IPS DF 4.7 (cell line): ENCODE measurements at regions not wholly inside any gene's neighbourhood (a gene's known extent, or its start where the extent isn't known, plus 50 kb on each side); places are given as distances from the start of the nearest gene placed in this dataset.

Experiments used
- DNase-seq: peaks from one replicate; pipeline ENCODE4 v3.0.0-alpha.2; 2013; ENCODE audit warnings: low spot score; ENCODE audit errors: extremely low read depth

DNA sequence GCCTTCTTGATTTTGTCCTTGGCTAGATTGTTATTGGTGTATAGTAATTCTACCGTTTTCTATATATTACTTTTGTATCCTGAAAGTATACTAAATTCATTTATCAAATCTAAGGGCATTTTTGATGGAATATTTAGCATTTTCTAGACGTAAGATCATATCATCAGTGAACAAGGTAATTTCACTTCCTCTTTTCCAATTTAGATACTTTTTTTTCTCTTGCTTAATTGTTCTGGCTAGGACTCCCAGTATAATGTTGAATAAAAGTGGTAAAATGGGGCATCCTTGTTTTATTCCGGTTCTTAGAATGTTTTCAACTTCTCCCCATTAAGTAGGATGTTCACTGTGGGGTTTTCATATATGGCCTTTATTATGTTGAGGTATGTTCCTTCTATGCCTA is 260.7 kb downstream of the POLR1F start:
- DNase-seq: no peak

DNA sequence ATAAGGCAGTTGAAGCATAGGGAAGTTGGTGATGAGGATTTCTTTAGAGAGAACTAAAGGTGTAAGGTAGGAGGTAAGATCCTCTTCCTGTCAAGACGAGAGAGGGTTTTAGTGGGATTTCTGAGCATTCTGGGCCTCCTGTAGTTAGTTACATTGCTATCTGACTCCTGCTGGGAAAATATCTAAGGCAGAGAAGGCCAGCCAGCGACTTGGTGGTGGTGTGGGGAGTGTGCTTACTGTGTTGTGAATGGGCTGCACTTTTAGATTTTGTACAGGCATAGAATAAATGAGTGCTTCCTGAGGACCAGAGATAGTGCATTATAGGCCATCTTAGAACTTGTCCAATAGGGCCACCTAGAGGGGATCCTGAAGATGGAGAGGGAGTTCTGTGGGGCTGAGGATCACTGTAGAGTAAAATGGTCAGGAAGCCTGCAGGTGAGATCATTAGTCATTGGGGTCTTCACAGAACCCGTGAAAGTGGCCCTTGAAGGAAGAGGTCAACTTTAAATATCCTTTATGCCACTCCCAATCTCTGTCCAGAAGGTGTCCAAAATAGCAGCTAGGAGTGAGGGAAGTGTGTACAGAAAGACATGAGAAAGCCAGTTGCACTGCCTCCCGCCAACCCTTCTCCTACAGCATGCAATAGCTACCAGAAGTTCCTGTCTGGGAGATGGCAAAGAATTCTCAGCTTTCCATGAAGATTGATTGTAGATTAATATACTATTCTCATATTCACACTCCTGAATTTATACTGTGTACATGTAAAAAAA is 266.6 kb downstream of the POLR1F start:
- DNase-seq: peak; percentile 46

DNA sequence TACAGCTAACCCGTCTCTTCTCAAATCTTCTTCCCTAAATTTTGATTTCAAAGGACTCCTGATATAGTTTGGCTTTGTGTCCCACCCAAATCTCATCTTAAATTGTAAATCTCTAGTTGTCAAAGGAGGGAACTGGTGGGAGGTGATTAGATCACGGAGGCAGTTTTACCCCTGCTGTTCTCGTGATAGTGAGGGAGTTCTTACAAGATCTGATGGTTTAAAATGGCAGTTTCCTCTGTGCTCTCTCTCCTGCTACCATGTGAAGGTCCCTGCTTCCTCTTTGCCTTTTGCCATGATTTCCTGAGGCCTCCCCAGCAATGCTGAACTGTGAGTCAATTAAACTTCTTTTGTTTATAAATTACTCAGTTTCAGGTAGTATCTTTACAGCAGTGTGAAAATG is 269.3 kb downstream of the POLR1F start:
- DNase-seq: no peak

DNA sequence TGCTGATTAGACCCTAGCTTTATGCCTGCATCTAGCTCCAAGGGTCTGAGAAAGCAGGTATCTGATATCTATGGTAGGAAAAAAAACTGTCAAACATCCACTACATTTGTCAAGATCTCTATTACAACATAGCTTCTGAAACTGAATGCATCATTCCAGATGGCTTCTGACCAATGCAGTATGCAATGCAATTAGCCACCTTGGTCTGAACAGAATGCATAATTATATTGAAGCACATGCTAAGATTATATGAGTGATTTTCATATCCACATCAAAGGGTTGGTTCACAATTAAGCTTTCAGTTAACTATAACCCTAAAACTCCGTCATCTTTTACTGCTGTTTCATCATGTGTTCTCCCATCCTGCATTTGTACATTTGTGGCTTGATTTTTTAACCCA is 271.4 kb downstream of the POLR1F start:
- DNase-seq: no peak

DNA sequence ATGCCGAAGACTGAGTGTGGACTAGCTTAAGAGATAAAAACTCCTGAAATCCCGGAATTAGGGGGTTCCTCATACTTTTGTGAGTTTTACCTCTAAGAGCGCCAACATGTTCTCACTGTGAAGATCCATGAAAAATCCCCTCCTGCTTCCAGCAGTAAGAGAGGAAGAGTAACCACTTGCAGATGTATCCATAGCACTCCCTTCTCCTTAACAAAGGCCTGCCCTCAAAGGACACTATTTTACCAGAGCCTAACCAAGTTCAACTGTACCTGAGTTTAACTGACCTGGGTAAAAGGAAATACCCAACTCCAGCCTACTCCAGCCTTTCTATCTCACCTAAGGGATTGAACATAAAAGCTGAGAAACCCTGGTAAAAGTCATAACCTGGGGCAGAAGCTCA is 280.9 kb downstream of the POLR1F start:
- no peak for DNase-seq

DNA sequence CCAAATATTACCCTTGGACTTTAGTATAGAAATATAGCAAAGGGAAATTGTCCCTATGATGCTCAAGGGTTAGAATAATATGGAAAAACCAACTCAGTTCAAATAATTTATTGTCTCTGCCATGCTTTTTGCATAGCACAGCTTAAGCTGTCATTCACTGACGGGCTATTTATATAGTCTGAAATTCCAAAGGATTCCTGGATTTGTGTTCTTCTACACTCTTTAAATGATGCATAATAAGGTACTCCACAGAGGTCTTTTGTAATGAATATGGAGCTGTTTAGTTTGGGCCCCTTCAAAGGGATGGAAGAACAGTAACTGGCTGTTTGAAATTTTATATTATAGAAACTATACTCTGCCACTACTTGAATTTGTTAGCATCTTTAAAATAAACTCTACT is 276.6 kb upstream of the FERD3L start:
- no peak for DNase-seq

DNA sequence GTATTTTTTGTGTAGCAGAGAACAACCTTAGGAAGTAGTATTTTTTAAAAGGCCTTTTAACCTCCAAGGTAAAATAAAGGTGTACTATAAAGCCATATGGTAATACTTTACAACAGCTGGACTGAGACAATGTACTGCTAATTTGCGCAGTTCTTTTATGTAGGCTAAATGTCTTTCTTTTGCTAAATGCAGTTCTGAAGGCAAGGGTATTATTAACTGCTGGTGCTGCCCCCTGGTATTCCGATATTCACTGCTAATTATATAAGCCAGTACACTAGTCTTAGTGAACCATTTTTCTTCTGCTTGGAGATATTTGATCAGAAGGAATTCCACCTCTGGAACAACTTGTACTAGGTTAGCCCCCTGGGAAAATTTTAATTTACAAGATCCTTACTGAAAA is 272.0 kb upstream of the FERD3L start:
- no peak for DNase-seq

DNA sequence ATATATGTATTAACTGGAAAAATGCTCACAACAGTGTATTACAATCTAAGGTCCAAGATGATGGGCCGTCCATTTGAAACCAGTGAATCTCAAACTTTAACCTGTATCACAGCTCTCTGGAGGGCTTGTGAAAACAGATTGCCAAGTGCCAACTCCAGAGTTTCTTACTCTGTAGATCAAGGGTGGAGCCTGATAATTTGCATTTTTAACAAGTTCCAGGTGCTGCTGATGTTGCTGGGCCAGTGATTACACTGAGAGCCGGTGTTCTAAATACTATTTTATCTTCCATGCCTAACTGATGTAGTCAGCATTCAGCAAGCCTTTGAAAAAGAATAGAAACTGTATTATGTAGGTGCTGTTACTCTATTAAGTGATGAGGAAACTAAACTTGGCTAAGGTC is 269.9 kb upstream of the FERD3L start:
- DNase-seq: no peak

DNA sequence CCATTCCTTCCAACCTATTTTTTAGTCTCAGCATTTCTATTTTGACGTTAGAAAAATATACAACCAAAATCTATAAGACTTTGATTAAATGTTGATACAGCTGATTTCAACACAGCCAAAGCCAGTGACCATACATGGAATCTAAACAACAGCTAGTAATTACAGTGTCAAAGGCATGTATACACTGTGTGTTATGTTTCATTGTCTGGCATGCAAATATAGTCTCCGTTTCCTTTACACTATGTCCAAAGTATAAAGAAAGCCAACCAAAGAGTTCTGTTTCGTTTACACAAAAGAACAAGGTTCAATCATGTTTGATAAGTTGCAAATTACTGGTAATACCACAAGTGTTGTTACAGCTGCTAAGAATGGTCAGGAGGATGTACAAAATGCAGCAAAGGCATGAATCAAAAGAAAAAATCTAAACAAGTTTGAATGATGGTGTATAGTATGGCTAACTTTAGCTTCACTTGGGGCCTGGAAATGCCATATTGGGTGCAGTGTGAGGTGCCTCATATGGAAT is 268.3 kb upstream of the FERD3L start:
- DNase-seq: no peak

DNA sequence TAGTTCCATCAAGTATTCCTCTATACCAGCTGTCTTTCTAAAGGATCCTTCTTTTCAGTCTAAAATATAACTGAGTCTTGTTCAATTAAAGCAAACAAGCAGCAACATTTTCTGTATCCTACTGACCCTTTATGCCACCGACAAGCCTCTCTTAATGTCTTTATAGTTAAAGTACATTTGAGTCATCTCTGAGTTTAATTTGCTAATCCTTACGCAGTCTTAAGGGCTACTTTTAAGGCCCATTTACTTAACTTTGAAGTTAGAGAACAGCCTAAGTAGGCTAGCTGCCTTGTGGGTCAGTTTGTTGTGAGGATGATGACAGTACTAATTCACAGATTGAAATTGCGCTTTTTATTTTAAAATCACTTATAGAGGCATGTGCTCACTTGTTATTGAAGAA is 265.5 kb upstream of the FERD3L start:
- no peak for DNase-seq

DNA sequence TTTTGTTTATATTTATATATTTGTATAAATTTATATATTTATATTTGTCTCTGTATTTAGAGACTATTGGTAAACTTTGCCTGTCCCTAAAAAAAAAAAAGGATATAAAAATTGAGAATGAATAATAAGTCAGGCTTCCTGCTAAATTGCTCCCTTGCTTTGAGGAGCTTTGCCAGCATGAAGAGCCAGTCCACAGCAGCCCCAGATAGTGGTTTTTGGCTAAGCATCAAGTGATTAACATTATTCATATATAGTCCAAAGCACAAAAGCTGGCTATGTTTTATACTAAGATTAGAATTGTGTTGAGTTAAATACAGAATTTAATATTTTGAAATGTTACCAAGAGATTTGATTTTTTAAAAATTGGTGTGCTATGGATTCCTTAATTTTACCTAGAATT is 264.9 kb upstream of the FERD3L start:
- no peak for DNase-seq

DNA sequence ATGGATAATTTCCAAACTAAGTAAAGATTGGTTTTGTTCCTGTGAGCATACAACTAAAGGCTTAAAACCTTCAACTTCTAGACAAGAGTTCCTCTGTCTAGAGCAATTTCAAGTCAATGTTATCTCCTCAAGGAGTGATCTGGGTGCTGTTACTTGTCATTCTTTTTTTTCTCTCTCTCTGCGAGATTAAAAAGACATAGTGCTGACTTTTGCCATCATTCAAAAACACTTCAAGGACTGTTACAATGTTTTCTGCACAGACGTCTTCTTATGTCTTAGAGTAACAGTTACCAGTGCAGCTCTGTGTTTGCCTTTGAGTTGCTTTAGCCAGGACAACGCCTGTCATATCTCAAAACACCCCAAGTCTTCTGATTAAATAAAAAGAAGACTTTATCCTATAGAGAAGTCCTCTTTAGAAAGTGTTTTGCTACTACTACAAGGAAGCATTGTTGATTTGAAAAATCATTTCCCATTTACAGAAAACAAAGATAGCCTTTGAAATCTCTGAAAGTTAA is 263.5 kb upstream of the FERD3L start:
- no peak for DNase-seq

DNA sequence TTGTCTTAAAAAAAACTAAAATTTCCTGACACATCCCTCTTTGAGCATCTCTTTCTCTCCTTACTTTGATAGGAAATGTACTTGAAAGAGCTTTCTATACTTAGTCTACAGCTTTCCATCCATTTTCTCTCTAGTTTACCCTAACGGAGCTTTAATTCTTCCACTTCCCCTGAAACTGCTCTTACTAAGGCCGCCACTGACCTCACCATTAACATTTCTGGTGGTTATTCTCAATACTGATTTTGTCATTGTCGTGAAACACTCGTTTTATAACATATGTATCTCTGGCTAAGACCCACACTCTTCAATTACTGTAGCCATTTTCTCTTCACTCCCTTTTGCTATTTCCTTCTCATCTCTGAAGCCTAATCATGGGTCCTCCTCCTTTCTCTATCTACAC is 262.0 kb upstream of the FERD3L start:
- DNase-seq: no peak

DNA sequence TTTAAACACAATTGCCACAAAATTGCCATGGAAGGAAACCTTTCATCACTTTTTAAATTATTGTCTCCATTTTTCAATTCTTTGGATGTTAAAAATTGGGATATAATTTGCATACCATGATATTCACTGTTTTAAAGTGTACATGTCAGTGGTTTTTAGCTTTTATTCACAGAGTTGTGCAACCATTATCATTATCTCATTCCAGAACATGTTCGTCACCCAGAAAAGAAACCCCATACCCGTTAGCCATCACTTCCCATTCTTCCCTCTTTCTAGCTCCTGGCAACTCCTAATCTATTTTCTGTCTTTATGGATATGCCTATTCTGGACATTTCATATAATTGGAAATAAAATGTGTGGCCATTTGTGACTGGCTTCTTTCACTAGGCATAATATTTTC is 260.3 kb upstream of the FERD3L start:
- no peak for DNase-seq

DNA sequence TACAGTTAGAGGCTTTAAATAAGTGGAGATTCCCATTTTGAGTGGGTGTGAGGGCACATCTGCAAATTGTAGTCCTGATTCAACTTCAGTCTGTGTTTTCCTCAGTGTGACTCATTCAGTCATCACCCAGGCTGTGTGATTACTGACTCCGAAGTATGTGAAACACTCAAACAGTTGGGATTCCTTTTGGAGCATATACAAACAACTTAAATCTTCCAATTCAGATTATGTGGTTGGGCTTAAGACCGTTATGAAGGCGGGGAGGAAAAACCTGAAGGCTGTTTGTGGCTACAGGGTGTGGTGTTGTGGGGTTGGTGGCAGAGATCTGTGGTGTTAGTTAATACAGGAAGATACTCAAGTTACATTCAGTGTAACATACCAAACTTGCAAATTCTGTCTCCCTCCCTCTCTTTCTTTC is 259.7 kb upstream of the FERD3L start:
- DNase-seq: peak; percentile 7

DNA sequence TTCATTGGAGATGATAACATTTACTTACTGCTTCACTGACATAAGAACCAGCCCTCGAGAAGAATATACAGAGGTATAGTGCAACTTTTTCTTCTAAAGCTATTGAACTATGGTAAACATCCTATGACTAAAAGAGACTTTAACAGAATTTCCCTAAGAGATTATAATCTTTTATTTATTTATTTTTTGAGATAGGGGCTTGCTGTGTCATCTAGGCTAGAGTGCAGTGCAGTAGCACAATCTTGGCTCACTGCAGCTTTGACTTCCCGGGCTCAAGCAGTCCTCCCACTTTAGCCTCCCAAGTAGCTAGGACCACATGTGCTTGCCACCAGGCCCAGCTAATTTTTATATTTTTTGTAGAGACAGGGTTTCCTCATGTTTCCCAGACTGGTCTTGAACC is 258.5 kb upstream of the FERD3L start:
- DNase-seq: no peak

DNA sequence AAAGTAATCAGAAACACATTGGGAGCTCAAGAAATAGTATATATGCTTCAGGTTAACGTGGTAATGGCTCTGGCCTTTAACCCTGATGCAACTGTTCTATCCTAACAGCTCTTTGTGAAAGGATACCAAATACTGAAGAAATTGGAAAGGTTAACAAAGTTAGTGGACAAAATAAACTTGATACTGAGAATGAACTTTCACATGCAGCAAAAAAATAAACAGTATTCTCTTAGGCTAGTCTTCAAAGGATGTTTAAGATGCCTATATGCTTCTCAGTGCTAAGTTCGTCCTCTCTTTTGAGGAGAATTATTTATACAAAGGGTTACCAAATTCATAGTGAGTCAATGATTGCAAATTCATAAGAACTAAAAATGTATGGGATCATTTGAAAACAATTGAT is 256.2 kb upstream of the FERD3L start:
- DNase-seq: no peak

DNA sequence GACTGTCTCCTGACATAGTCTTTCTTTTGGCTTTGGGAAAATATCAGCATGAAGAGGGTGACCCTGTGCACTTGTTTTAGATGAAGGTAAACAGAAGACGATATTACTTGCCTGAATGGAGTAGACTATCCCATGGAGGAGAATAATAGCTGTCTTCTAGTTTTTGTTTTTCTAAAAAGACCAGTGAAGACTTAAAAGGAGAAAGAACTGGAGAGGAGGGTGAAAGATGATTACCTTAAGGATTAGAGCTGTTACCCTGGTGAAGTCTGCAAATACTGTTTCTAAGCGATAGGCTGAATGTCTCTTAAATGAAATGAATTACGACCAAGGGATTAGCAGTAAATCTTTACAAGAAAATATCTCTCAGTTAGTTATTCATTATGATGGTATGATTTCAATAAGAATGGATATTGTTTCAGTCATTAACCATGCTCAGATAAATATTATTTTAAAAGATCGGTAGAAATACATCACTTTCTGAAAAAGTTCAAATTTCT is 255.6 kb upstream of the FERD3L start:
- no peak for DNase-seq

DNA sequence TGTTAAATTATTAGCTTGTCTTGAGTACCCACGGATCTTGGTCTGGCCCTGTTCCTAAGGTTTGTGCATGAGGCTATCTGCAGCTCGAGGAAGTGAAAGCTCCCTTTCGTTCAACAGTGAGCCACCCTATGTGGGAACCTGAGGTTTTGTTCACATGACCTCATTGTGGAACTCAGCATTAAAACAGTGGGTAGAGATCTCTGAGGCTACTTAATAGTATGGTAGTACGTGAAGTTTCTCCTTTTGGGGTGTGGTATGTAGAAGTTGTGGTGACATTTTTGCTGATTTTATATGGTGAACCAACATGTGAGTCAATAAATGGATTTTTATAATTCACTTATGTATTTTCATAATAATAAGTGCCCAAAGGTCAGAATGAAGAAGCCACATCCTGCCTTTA is 252.7 kb upstream of the FERD3L start:
- DNase-seq: no peak

DNA sequence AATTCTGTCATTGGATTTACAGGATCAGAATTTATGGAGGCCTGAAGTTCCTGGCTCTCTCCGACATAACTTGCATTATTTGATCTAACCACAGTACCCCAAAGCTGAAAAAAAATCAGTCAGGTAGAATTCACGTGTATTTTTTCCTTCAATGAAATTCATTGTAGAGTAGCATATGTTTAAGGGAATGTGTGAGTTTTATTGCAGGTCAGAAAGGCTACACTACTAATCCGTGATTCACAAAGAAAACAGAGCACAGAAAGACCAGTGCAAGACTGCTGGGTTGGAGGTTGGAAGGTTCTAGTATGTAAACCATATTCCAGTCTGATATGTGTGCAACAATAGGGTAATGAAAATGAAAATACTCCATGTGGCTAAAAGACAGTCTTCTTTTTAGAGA is 247.0 kb upstream of the FERD3L start:
- no peak for DNase-seq

DNA sequence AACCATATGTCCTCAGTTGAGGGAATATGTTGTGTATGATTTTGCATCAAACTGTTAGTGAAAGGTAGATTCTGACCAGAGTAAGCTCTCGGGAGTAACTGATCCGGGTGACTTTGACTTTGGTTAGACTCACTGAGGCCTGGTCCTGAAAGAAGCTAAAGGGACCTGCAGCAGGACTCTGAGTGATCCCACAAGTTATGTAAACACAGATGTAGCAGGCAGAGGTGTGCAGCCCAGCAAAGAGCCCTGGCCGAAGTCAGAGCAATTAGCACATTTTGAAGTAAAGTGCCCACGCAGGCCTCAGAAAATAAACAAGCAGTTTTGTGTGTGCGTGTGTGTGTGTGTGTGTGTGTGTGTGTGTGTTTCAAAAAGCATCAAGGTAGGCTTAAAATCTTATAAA is 245.6 kb upstream of the FERD3L start:
- no peak for DNase-seq

DNA sequence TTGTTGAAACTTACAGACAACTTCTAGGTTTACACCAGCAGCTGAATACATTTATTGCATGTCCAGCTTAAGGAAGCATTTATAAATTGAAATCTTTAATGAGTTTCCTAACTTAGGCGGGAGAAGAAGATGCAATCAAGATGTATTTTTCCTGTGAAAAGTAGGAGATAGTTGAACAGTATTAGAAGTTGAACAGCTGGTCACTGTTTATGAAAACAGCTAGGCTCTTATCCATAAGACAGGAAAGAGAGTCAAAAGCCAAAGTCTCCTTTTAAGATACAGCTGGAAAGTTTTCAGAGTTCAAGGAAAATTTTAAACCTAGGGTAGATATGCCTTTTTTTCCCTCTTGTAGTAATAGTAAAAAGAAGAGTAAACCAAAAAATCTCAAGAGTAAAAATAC is 236.1 kb upstream of the FERD3L start:
- no peak for DNase-seq

DNA sequence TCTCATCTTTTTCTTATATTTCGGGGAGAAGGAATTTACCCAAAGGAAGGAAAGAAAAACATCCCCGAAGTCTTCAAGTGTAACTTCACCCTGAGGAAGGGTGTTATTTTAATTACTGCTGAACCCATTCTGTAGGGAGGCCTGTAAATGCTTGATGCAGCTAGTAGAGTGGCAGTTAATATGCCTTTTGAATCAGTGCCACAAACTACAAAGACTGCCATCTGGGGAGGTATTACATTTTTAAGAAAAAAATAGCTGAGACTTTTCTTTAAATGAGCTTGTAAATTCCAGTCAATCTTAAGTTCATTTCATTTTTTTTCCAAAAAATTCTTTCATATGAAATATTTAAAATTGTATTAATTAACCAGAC is 233.1 kb upstream of the FERD3L start:
- DNase-seq: no peak
